Epithelial cell of esophagus (primary cell): ENCODE measurements at regions not wholly inside any gene's neighbourhood (a gene's known extent, or its start where the extent isn't known, plus 50 kb on each side); places are given as distances from the start of the nearest gene placed in this dataset.

ENCODE experiments used
- DNase-seq: peaks from one replicate; pipeline ENCODE4 v3.0.0; 2010; ENCODE audit warnings: low read depth
- H3K4me3 ChIP-seq: 2 replicates; pipeline ENCODE4 v1.5.1; 2011; ENCODE audit warnings: mild to moderate bottlenecking, low read length, control low read depth
- CTCF ChIP-seq: IDR thresholded peaks from 2 replicates; pipeline ENCODE4 v1.5.1; 2011; ENCODE audit warnings: low read depth, mild to moderate bottlenecking, low read length, control low read depth, inconsistent platforms; ENCODE audit not compliant: insufficient read depth; ENCODE audit errors: missing control alignments

GRCh38 chr16:86357950-86358349, 152.4 kb upstream of the FOXF1 start:
- TF ChIP-seq CTCF: no peak
- no peak overlapping the region for H3K4me3 ChIP-seq
- DNase-seq: no peak

GRCh38 chr16:86359571-86359970, 150.8 kb upstream of the FOXF1 start:
- no peak for DNase-seq
- TF ChIP-seq CTCF: no peak
- H3K4me3 ChIP-seq: no peak overlapping the region

GRCh38 chr16:86362155-86362849, 148.0 kb upstream of the FOXF1 start:
- H3K4me3 ChIP-seq: no peak overlapping the region
- no peak for DNase-seq
- TF ChIP-seq CTCF: no peak

- TF ChIP-seq CTCF: no peak
- DNase-seq: no peak
- H3K4me3 ChIP-seq: no peak overlapping the region
Measured at GRCh38 chr16:86363057-86363490, 147.3 kb upstream of the FOXF1 start.

- no peak for TF ChIP-seq CTCF
- DNase-seq: no peak
- no peak overlapping the region for H3K4me3 ChIP-seq
Measured at GRCh38 chr16:86363836-86364618, 146.3 kb upstream of the FOXF1 start.

GRCh38 chr16:86364653-86365380, 145.5 kb upstream of the FOXF1 start:
- DNase-seq: no peak
- no peak for TF ChIP-seq CTCF
- H3K4me3 ChIP-seq: no peak overlapping the region
